ENCODE measurements at regions not wholly inside any gene's neighbourhood (a gene's known extent, or its start where the extent isn't known, plus 50 kb on each side); places are given as distances from the start of the nearest gene placed in this dataset.
A peak's percentile ranks its signal among the peaks of the same experiment; 100 is the strongest.

DNA sequence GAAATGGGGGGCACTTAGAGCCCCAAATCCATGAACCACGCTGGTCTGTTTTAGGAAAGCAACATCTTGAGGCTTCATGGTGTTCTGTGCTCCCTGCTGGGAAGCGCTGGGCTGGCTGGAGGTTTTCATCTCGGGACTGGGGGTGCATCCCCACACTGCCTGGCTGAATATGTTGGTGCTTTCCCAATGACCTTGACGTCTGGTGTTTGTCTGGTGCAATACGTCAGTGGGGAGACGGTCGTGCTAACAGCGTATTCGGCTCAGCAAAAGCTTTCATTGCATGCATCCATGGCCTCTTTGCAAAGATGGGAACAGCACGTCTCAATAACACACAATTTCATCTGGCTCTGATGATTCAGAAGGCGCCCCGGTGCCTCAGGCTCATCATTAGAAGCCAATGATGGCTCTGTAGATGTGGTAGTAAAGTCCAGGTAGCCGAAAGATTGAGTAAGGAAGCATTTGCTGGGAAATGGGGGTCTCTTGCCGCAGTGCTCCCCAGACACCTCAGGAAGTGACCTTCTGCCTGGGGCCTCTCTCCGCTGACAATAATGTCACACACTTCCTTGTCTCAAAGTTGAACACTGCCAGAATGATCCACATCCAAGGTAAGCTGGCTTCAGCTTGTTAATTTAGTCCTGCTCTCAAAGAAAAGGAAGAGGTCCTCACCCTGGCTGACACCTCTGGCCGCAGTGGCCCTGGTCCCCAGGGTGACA is 97.7 kb downstream of the ING1 start:
- Histone ChIP-seq H3K9me3 (ENCODE audit: control insufficient read depth, low read length) (no peaks in the 10 kb centered on the region), H3K9ac (ENCODE audit: low read length) (no peak overlapping the region), H3K36me3 (ENCODE audit: control insufficient read depth, insufficient read depth, low read length, severe bottlenecking) (no peaks in the 10 kb centered on the region), H3K27me3 (replicated peaks; ENCODE audit: control insufficient read depth, insufficient read depth, low read length) (peaks cover 19% of the 10 kb centered on the region), H3K4me1 (ENCODE audit: control insufficient read depth, insufficient read depth, low read length) (no peaks in the 10 kb centered on the region), H3K4me3 (ENCODE audit: low read length) (no peak overlapping the region)
- no peak for DNase-seq (ENCODE audit: low read depth)

DNA sequence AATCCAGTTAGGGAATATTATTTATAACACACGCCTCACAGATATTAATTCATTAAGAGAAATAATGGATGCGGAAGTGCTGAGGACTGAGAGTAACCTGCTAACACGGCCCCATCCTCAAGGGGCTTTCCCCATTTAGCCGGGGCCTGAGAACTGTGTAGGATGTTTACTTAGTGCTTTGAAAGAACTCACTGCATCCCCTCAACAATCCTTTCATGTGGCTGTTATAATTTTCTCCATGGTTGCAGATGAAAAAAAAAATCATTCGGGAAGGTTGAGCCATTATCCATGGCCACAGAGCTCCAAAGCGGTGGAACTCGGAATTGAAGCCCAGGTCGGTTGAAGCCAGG is 98.2 kb downstream of the ING1 start:
- H3K4me1 ChIP-seq (ENCODE audit: control insufficient read depth, insufficient read depth, low read length), result no peaks in the 10 kb centered on the region
- peak overlapping the region; percentile 31 for H3K9ac ChIP-seq (ENCODE audit: low read length)
- peak overlapping the region; percentile 74 for H3K4me3 ChIP-seq (ENCODE audit: low read length)
- no peaks in the 10 kb centered on the region for H3K36me3 ChIP-seq (ENCODE audit: control insufficient read depth, insufficient read depth, low read length, severe bottlenecking)
- DNase-seq (ENCODE audit: low read depth), result no peak
- peaks cover 19% of the 10 kb centered on the region for H3K27me3 ChIP-seq (replicated peaks; ENCODE audit: control insufficient read depth, insufficient read depth, low read length)
- no peaks in the 10 kb centered on the region for H3K9me3 ChIP-seq (ENCODE audit: control insufficient read depth, low read length)

DNA sequence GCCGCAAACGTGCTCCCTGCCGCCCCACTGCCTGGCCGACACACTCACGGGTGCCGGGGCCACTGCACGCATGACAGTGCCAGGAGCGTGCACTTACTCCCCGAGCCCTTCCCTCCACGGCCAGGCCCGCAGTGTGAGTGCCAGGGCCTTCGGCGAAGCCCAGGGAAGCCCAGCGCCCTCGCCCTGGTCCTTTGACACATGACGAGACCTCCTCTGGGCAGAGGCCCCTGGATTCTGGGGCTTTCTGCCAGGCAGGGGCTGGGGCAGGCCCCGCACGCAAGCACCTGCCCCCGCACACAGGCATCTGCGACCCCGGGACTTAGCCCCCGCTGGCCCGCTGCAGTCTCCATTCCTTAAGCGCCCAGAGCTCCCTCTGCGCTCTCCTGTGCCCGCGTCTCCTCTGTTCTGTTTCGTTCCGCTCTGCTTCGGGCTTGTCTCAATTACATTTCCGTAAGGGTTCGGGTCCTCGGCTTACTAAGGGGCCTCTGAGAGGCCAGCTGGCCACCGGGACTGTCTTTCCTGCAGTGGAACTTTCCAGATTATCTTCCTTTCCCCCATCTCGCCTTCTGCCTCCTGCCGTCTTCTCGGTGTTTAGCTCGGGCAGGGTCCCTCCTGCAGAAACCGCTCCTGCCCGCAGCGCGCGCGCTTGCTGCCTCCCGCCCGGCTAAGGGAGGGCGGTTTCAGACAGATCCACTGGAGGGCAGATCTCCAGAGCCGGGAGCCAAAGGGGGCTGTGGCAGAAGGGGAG is 98.8 kb downstream of the ING1 start:
- H3K4me3 ChIP-seq (ENCODE audit: low read length), result peak overlapping the region; percentile 74
- H3K4me1 ChIP-seq (ENCODE audit: control insufficient read depth, insufficient read depth, low read length), result no peaks in the 10 kb centered on the region
- peak; percentile 36 for DNase-seq (ENCODE audit: low read depth)
- H3K9me3 ChIP-seq (ENCODE audit: control insufficient read depth, low read length), result no peaks in the 10 kb centered on the region
- H3K9ac ChIP-seq (ENCODE audit: low read length), result peak overlapping the region; percentile 31
- peaks cover 19% of the 10 kb centered on the region for H3K27me3 ChIP-seq (replicated peaks; ENCODE audit: control insufficient read depth, insufficient read depth, low read length)
- no peaks in the 10 kb centered on the region for H3K36me3 ChIP-seq (ENCODE audit: control insufficient read depth, insufficient read depth, low read length, severe bottlenecking)

DNA sequence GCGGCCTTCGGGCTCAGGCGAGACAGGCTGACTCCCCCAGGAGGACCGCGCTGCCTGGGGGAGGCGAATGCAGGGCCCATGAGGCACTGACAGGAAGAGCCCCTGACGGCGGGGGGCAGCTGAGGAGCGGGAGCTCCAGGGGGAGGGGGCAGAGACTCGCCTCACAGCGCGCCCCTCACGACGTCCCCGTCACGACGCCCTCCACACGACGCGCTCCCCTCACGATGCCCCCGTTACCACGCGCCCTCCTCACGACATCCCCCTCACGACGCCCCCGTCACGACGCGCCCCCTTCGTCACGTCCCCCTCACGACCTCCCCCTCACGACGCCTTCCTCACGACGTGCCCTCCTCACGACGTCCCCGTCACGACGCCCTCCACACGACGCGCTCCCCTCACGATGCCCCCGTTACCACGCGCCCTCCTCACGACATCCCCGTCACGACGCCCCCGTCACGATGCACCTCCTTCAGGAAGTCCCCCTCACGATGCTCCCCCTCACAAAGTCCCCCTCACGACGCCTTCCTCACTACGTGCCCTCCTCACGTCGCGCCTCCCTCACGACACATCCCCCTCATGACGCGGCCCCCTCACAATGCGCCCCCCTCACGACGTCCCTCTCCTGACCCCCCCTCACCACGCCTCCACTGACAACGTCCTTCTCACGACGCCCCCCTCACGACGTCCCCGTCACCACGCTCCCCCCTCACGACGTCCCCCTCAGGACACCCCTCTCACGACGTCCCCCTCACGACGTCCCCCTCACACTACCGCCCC is 99.6 kb downstream of the ING1 start:
- Histone ChIP-seq H3K36me3 (ENCODE audit: control insufficient read depth, insufficient read depth, low read length, severe bottlenecking) (no peaks in the 10 kb centered on the region), H3K9ac (ENCODE audit: low read length) (peak overlapping the region; percentile 31), H3K9me3 (ENCODE audit: control insufficient read depth, low read length) (no peaks in the 10 kb centered on the region), H3K4me3 (ENCODE audit: low read length) (peak overlapping the region; percentile 74), H3K27me3 (replicated peaks; ENCODE audit: control insufficient read depth, insufficient read depth, low read length) (peaks cover 19% of the 10 kb centered on the region), H3K4me1 (ENCODE audit: control insufficient read depth, insufficient read depth, low read length) (no peaks in the 10 kb centered on the region)
- no peak for DNase-seq (ENCODE audit: low read depth)

DNA sequence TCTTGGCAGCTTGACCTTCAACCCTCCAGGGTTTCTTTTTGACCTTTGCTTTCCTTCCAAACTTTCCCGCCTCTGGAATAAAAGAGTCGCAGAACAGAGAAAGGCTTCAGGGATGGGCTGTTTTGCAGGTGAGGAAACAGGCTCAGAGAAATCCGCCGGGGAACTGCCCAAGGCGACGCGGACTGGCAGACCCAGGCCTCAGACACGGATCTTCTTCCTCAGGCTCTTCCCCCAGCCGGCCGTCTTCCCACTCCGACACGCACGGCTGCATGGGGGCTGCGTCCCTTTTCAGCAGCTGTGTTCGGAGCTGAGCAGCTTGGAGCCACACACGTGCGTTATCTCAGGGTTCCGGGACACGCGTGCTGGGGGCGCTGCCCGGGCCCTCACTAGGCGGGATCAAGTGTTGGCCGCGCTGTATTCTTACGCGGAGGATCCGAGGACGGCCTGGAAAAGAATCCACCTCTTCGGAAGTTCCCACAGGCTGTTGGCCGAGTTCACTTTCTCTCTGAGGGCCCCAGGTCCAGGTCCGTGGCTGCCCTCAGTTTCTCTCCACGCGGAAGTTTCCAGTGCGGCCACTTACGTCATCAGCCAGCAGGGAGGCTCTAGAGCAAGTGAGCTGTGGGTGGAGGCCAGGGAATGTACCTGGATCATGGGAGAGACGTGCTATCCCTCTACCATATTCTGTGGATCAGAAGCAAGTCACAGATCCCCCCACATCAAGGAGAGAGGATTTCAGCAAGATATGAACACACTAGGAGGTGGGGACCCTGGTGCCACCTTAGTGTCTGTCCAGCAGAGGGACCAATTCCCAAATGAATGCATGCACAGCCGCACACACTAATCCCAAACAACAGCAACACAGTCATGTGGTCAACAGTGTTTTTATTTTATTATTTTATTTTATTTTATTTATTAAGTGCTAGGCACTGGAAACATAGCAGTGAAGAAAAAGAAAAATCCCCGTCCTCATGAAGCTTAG is 100.4 kb downstream of the ING1 start:
- Histone ChIP-seq H3K36me3 (ENCODE audit: control insufficient read depth, insufficient read depth, low read length, severe bottlenecking) (no peaks in the 10 kb centered on the region), H3K4me1 (ENCODE audit: control insufficient read depth, insufficient read depth, low read length) (no peaks in the 10 kb centered on the region), H3K4me3 (ENCODE audit: low read length) (no peak overlapping the region), H3K9me3 (ENCODE audit: control insufficient read depth, low read length) (no peaks in the 10 kb centered on the region), H3K9ac (ENCODE audit: low read length) (no peak overlapping the region), H3K27me3 (replicated peaks; ENCODE audit: control insufficient read depth, insufficient read depth, low read length) (peaks cover 19% of the 10 kb centered on the region)
- no peak for DNase-seq (ENCODE audit: low read depth)

DNA sequence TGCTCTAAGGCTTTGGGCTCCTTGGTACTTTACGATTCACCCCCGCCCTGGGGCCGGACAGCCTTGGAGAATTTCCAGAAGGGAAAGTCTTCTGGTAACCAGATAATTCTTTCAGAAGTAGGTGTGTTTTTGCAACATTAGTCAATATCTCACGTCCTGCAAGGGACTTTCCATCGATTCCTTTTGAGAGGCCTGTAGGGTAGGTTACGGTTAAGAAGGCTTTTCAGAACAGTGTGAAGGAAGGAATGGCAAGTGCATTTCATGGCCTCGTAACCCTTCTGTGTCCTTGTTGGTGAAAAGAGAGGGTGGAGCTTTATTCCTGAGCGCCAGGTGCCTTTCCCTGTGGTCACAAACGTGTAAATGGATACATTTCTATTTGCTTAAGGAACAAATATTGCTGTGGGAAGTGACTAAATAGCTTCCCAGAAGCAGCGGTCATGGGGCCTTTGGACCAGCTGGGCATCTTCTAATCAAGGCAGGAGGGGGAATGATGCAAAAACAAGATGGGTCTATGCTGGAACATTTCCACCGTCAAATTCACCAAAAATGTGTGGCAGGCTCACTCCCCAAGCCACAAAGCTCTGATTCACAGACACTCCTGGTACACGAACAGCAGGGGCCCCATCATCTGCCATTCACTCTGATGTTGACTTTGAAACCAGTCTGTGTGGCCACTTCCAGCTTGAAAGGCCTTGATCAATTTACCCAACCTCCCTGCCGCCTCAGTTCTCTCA is 99.2 kb downstream of the ANKRD10 start:
- no peak for DNase-seq (ENCODE audit: low read depth)
- Histone ChIP-seq H3K27me3 (replicated peaks; ENCODE audit: control insufficient read depth, insufficient read depth, low read length) (peaks cover 19% of the 10 kb centered on the region), H3K9me3 (ENCODE audit: control insufficient read depth, low read length) (no peaks in the 10 kb centered on the region), H3K4me1 (ENCODE audit: control insufficient read depth, insufficient read depth, low read length) (no peaks in the 10 kb centered on the region), H3K4me3 (ENCODE audit: low read length) (no peak overlapping the region), H3K9ac (ENCODE audit: low read length) (no peak overlapping the region), H3K36me3 (ENCODE audit: control insufficient read depth, insufficient read depth, low read length, severe bottlenecking) (no peaks in the 10 kb centered on the region)

DNA sequence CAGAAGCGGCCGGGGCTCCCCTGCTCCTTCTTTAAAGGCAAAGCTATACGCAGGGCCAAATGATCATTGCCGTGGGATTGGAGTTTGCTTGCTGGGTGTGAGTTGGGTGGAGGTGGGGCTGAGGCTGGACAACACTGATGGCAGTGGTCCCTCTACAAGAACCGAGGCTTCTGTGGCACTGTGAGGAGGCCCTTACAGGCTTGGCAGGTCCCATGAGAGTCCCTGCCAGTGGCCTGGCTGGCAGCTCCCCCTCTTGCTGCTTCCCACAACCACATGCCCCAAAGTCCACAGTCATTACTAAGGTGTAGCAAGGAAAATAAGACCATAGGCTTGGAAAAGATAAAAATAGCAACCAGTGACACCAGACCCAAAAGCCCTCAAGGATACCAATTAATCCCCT is 98.4 kb downstream of the ANKRD10 start:
- Histone ChIP-seq H3K4me3 (ENCODE audit: low read length) (no peak overlapping the region), H3K4me1 (ENCODE audit: control insufficient read depth, insufficient read depth, low read length) (no peaks in the 10 kb centered on the region), H3K9me3 (ENCODE audit: control insufficient read depth, low read length) (no peaks in the 10 kb centered on the region), H3K27me3 (replicated peaks; ENCODE audit: control insufficient read depth, insufficient read depth, low read length) (peaks cover 10% of the 10 kb centered on the region), H3K36me3 (ENCODE audit: control insufficient read depth, insufficient read depth, low read length, severe bottlenecking) (no peaks in the 10 kb centered on the region), H3K9ac (ENCODE audit: low read length) (no peak overlapping the region)
- DNase-seq (ENCODE audit: low read depth), result no peak

DNA sequence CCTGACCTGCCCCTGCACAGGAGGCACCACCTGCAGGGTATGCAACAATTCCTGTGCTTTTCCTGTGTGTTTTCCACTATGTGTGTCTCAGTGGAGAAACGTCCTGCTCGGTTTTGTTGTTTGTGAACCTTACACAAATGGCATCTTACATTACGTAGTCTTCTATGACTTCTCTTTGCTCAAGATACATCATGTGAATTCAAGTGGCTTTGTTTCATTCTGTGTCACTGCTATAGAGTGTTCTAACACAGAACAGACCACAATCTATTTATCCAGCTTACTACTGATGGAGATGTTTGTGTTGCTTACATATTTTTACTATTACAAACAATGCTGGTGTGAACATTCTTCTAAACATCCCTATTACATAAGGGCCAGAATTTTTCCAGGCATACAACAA is 97.7 kb downstream of the ANKRD10 start:
- H3K27me3 ChIP-seq (replicated peaks; ENCODE audit: control insufficient read depth, insufficient read depth, low read length), result peaks cover 4% of the 10 kb centered on the region
- no peak for DNase-seq (ENCODE audit: low read depth)
- no peaks in the 10 kb centered on the region for H3K36me3 ChIP-seq (ENCODE audit: control insufficient read depth, insufficient read depth, low read length, severe bottlenecking)

DNA sequence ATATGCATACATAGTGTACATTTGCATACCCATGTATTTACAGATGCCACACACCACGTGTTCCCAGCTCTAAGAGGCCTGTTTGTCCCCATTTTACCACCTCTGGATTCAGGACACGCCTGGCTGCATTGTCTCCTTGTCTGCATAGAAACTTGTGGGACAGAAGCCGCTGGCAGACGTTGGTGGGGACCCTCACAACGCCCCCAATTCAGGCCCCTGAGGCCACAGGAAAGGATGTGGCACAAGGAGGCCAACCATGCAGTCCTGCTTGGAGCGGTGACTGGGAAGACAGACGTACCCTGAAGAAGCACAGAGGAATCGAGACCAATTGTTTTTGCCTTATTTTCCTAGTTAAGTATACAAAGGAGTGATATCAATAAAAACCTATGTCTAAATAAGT is 96.1 kb downstream of the ANKRD10 start:
- Histone ChIP-seq H3K9ac (ENCODE audit: low read length) (no peak overlapping the region), H3K27me3 (replicated peaks; ENCODE audit: control insufficient read depth, insufficient read depth, low read length) (no peaks in the 10 kb centered on the region), H3K9me3 (ENCODE audit: control insufficient read depth, low read length) (no peaks in the 10 kb centered on the region), H3K4me3 (ENCODE audit: low read length) (no peak overlapping the region), H3K36me3 (ENCODE audit: control insufficient read depth, insufficient read depth, low read length, severe bottlenecking) (no peaks in the 10 kb centered on the region), H3K4me1 (ENCODE audit: control insufficient read depth, insufficient read depth, low read length) (no peaks in the 10 kb centered on the region)
- DNase-seq (ENCODE audit: low read depth), result no peak

More for the DNA sequence above, 97.7 kb downstream of the ANKRD10 start:
- no peak overlapping the region for H3K9ac ChIP-seq (ENCODE audit: low read length)
- H3K9me3 ChIP-seq (ENCODE audit: control insufficient read depth, low read length), result no peaks in the 10 kb centered on the region
- H3K4me1 ChIP-seq (ENCODE audit: control insufficient read depth, insufficient read depth, low read length), result no peaks in the 10 kb centered on the region
- H3K4me3 ChIP-seq (ENCODE audit: low read length), result no peak overlapping the region

Measured in adipocyte (in vitro differentiated cells).